Activated CD8-positive, alpha-beta T cell treated with anti-CD3 and anti-CD28 coated beads for 36 hours (primary cell): ENCODE measurements at regions not wholly inside any gene's neighbourhood (a gene's known extent, or its start where the extent isn't known, plus 50 kb on each side); places are given as distances from the start of the nearest gene placed in this dataset.
"Not testable (repeated sequence)": the region's sequence is repeated elsewhere in the genome, so short reads cannot be mapped to it uniquely, and the experiment has no call there.

Source experiments
- ATAC-seq: fragments of 200-7000 bp; cut with Tn5 transposase; one replicate; pipeline ENCODE4 v1.10.0; 2021; ENCODE audit warnings: mild to moderate bottlenecking, moderate library complexity
- CTCF ChIA-PET: fragments of 350-600 bp; sonication (Branson Sonifier 250); formaldehyde crosslinking; loops from one replicate; lab custom pipeline; 2021; ENCODE audit warnings: antibody characterized with exemption; lab: Charles Lee
- POLR2A ChIA-PET: fragments of 350-600 bp; sonication (Branson Sonifier 250); formaldehyde crosslinking; loops from one replicate; lab custom pipeline; 2021; ENCODE audit warnings: antibody characterized with exemption; lab: Charles Lee
- DNase-seq: peaks from one replicate; pipeline ENCODE4 v3.0.0-alpha.2; 2020
- H3K27ac Mint-ChIP-seq: one replicate; pipeline ENCODE4 v1.8.0; 2021; ENCODE audit warnings: mild to moderate bottlenecking, mixed read lengths
- H3K27me3 Mint-ChIP-seq: one replicate; pipeline ENCODE4 v1.8.0; 2021; ENCODE audit warnings: mixed read lengths
- H3K36me3 Mint-ChIP-seq: one replicate; pipeline ENCODE4 v1.8.0; 2021; ENCODE audit warnings: low read depth, mixed read lengths
- H3K4me1 Mint-ChIP-seq: one replicate; pipeline ENCODE4 v1.8.0; 2021; ENCODE audit warnings: low read depth, mixed read lengths
- H3K4me3 Mint-ChIP-seq: one replicate; pipeline ENCODE4 v1.8.0; 2021; ENCODE audit warnings: mild to moderate bottlenecking, moderate library complexity, mixed read lengths
- H3K9me3 Mint-ChIP-seq: one replicate; pipeline ENCODE4 v1.8.0; 2021; ENCODE audit warnings: mixed read lengths
- CTCF ChIP-seq: fragments of 200-600 bp; IDR thresholded peaks from one replicate; pipeline ENCODE4 v1.8.0; 2022; ENCODE audit warnings: antibody characterized with exemption, mild to moderate bottlenecking
- intact Hi-C: fragments of 100-400 bp; cut with micrococcal nuclease; formaldehyde crosslinking; loops from one replicate; pipeline ENCODE4 v1.10.0; 2022

GRCh38 chr18:76275727-76276313, 219.2 kb downstream of the ZNF516 start:
- Mint-ChIP-seq H3K4me3 (no peak overlapping the region), H3K27ac (no peak overlapping the region), H3K36me3 (no peaks in the 10 kb centered on the region), H3K9me3 (no peaks in the 10 kb centered on the region), H3K4me1 (no peaks in the 10 kb centered on the region), H3K27me3 (peaks cover 2% of the 10 kb centered on the region)
- CTCF ChIA-PET, result no interaction called here
- ATAC-seq, result no peak
- intact Hi-C loops, result no loop called here
- DNase-seq, result peak; percentile 12
- POLR2A ChIA-PET, result no interaction called here
- TF ChIP-seq CTCF, result no peak

- intact Hi-C loops, result no loop called here
- Mint-ChIP-seq H3K4me3 (no peak overlapping the region), H3K4me1 (no peaks in the 10 kb centered on the region), H3K9me3 (no peaks in the 10 kb centered on the region), H3K36me3 (no peaks in the 10 kb centered on the region), H3K27ac (no peak overlapping the region), H3K27me3 (peaks cover 2% of the 10 kb centered on the region)
- DNase-seq, result peak; percentile 10
- ATAC-seq, result no peak
- ChIA-PET CTCF (no interaction called here), POLR2A (no interaction called here)
- no peak for TF ChIP-seq CTCF
Measured at GRCh38 chr18:76274468-76275289, 220.4 kb downstream of the ZNF516 start.

GRCh38 chr18:76273956-76274355, 221.1 kb downstream of the ZNF516 start:
- ChIA-PET CTCF (no interaction called here), POLR2A (no interaction called here)
- no peaks in the 10 kb centered on the region for H3K36me3 Mint-ChIP-seq
- peaks cover 2% of the 10 kb centered on the region for H3K27me3 Mint-ChIP-seq
- DNase-seq, result no peak
- intact Hi-C loops, result no loop called here
- H3K4me1 Mint-ChIP-seq, result no peaks in the 10 kb centered on the region
- ATAC-seq, result no peak
- no peaks in the 10 kb centered on the region for H3K9me3 Mint-ChIP-seq
- TF ChIP-seq CTCF, result no peak
- no peak overlapping the region for H3K4me3 Mint-ChIP-seq
- H3K27ac Mint-ChIP-seq, result no peak overlapping the region

- H3K4me3 Mint-ChIP-seq, result no peak overlapping the region
- H3K27me3 Mint-ChIP-seq, result peaks cover 2% of the 10 kb centered on the region
- ATAC-seq (no peak), DNase-seq (no peak)
- intact Hi-C loops, result no loop called here
- POLR2A ChIA-PET, result no interaction called here
- CTCF ChIA-PET, result no interaction called here
- no peaks in the 10 kb centered on the region for H3K4me1 Mint-ChIP-seq
- H3K27ac Mint-ChIP-seq, result no peak overlapping the region
- no peaks in the 10 kb centered on the region for H3K9me3 Mint-ChIP-seq
- no peaks in the 10 kb centered on the region for H3K36me3 Mint-ChIP-seq
- TF ChIP-seq CTCF, result no peak
Measured at GRCh38 chr18:76273036-76273545, 222.0 kb downstream of the ZNF516 start.

- POLR2A ChIA-PET, H3K36me3 Mint-ChIP-seq: not testable (repeated sequence)
Measured at GRCh38 chr18:76267423-76267822, 227.6 kb downstream of the ZNF516 start.

More at GRCh38 chr18:76267423-76267822, 227.6 kb downstream of the ZNF516 start:
- H3K4me1 Mint-ChIP-seq, DNase-seq, H3K27ac Mint-ChIP-seq, CTCF ChIA-PET, H3K9me3 Mint-ChIP-seq, H3K27me3 Mint-ChIP-seq, H3K4me3 Mint-ChIP-seq, intact Hi-C loops, ATAC-seq: not testable (repeated sequence)
